ENCODE measurements at regions not wholly inside any gene's neighbourhood (a gene's known extent, or its start where the extent isn't known, plus 50 kb on each side); places are given as distances from the start of the nearest gene placed in this dataset.

GRCh38 chr3:87968668-87969067 lies 90.1 kb downstream of the CGGBP1 start:
- Histone ChIP-seq H3K79me2 (ENCODE audit: insufficient read depth, low read length) (no peaks in the 10 kb centered on the region), H3K9ac (ENCODE audit: low read depth, low read length, poor library complexity, severe bottlenecking) (no peak overlapping the region), H3K27me3 (ENCODE audit: insufficient read depth, low read length, poor library complexity, severe bottlenecking) (no peaks in the 10 kb centered on the region), H3K36me3 (ENCODE audit: insufficient read depth, low read length) (no peaks in the 10 kb centered on the region), H3F3A (ENCODE audit: low read depth) (no peaks in the 10 kb centered on the region), H4K20me1 (ENCODE audit: insufficient read depth, low read length, poor library complexity, severe bottlenecking) (no peaks in the 10 kb centered on the region), H3K9me3 (ENCODE audit: insufficient read depth, low read depth, low read length) (no peaks in the 10 kb centered on the region; the same call in 1 of the 2 replicates), H3K4me1 (ENCODE audit: insufficient read depth, low read length, poor library complexity, severe bottlenecking) (no peaks in the 10 kb centered on the region), H3K4me3 (ENCODE audit: low read length, poor library complexity, severe bottlenecking) (no peak overlapping the region), H3K9me2 (replicated peaks; ENCODE audit: low read depth, low read length) (no peaks in the 10 kb centered on the region), H2AFZ (ENCODE audit: low read length) (no peak overlapping the region), H3K4me2 (ENCODE audit: low read depth, low read length, poor library complexity, severe bottlenecking) (no peak overlapping the region)
- TF ChIP-seq CTCF (conservative IDR thresholded peaks at IDR 0.05; ENCODE audit: low read length) (no peak), EZH2phosphoT487 (IDR thresholded peaks at IDR 0.05; ENCODE audit: borderline replicate concordance) (no peak)

GRCh38 chr3:87958289-87958688 lies 100.5 kb downstream of the CGGBP1 start:
- no peak overlapping the region for H2AFZ ChIP-seq (ENCODE audit: low read length)
- TF ChIP-seq EZH2phosphoT487 (IDR thresholded peaks at IDR 0.05; ENCODE audit: borderline replicate concordance) (no peak), CTCF (conservative IDR thresholded peaks at IDR 0.05; ENCODE audit: low read length) (no peak)
- no peaks in the 10 kb centered on the region for H3K9me2 ChIP-seq (replicated peaks; ENCODE audit: low read depth, low read length)
- H3K27me3 ChIP-seq (ENCODE audit: insufficient read depth, low read length, poor library complexity, severe bottlenecking), result no peaks in the 10 kb centered on the region
- no peaks in the 10 kb centered on the region for H4K20me1 ChIP-seq (ENCODE audit: insufficient read depth, low read length, poor library complexity, severe bottlenecking)
- H3K36me3 ChIP-seq (ENCODE audit: insufficient read depth, low read length), result no peaks in the 10 kb centered on the region
- no peaks in the 10 kb centered on the region for H3K4me1 ChIP-seq (ENCODE audit: insufficient read depth, low read length, poor library complexity, severe bottlenecking)
- no peak overlapping the region for H3K9ac ChIP-seq (ENCODE audit: low read depth, low read length, poor library complexity, severe bottlenecking)
- no peak overlapping the region for H3K4me3 ChIP-seq (ENCODE audit: low read length, poor library complexity, severe bottlenecking)
- no peaks in the 10 kb centered on the region for H3K79me2 ChIP-seq (ENCODE audit: insufficient read depth, low read length)
- H3F3A ChIP-seq (ENCODE audit: low read depth), result no peaks in the 10 kb centered on the region
- H3K4me2 ChIP-seq (ENCODE audit: low read depth, low read length, poor library complexity, severe bottlenecking), result no peak overlapping the region
- no peaks in the 10 kb centered on the region for H3K9me3 ChIP-seq (ENCODE audit: insufficient read depth, low read depth, low read length)

DNA sequence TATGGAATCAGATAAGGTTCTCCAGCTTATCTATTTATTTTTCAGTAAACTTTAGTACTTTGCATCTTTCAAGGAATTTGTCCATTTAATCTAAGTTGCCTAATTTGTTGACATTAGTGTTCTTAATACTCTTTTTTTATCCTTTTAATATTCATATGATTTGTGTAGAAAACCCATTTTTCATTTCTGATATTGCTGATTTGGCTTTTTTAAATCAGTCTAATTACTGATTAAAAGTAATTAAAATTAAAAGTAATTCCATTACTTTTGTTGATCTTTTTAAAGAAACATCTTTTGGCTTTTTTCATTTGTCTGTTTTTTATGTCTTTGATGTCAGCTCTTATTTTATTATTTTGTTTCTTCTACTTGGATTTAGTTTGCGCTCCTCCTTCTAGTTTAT lies 101.2 kb downstream of the CGGBP1 start:
- TF ChIP-seq EZH2phosphoT487 (IDR thresholded peaks at IDR 0.05; ENCODE audit: borderline replicate concordance), result no peak
- no peak for TF ChIP-seq CTCF (conservative IDR thresholded peaks at IDR 0.05; ENCODE audit: low read length)
- Histone ChIP-seq H3K9me2 (replicated peaks; ENCODE audit: low read depth, low read length) (no peaks in the 10 kb centered on the region), H2AFZ (ENCODE audit: low read length) (no peak overlapping the region), H3K4me1 (ENCODE audit: insufficient read depth, low read length, poor library complexity, severe bottlenecking) (no peaks in the 10 kb centered on the region), H4K20me1 (ENCODE audit: insufficient read depth, low read length, poor library complexity, severe bottlenecking) (no peaks in the 10 kb centered on the region), H3K36me3 (ENCODE audit: insufficient read depth, low read length) (no peaks in the 10 kb centered on the region), H3K4me2 (ENCODE audit: low read depth, low read length, poor library complexity, severe bottlenecking) (no peak overlapping the region), H3K27me3 (ENCODE audit: insufficient read depth, low read length, poor library complexity, severe bottlenecking) (no peaks in the 10 kb centered on the region), H3K4me3 (ENCODE audit: low read length, poor library complexity, severe bottlenecking) (no peak overlapping the region), H3K79me2 (ENCODE audit: insufficient read depth, low read length) (no peaks in the 10 kb centered on the region), H3F3A (ENCODE audit: low read depth) (no peaks in the 10 kb centered on the region), H3K9me3 (ENCODE audit: insufficient read depth, low read depth, low read length) (no peaks in the 10 kb centered on the region), H3K9ac (ENCODE audit: low read depth, low read length, poor library complexity, severe bottlenecking) (no peak overlapping the region)
